Heart right ventricle (tissue), 16 donors: ENCODE measurements at regions not wholly inside any gene's neighbourhood (a gene's known extent, or its start where the extent isn't known, plus 50 kb on each side); places are given as distances from the start of the nearest gene placed in this dataset.

ENCODE experiments used
- ATAC-seq, 8 donors: fragments of 200-7000 bp; cut with Tn5 transposase; one replicate each; pipeline ENCODE4 v1.9.1; 2020; ENCODE audit warnings: mild to moderate bottlenecking in 8 of 8, moderate library complexity in 8 of 8, moderate number of reproducible peaks in 1 of 8
- DNase-seq, 2 donors: peaks; one replicate each; pipeline ENCODE4 v3.0.0-alpha.2; 2020
- H3K27ac ChIP-seq, 10 donors: fragments of 200-600 bp; sonication (generic) in 2 of 10; one replicate each; pipeline versions ENCODE4 v1.5.0 to v1.8.0; 2020 to 2022; ENCODE audit warnings: mild to moderate bottlenecking in 3 of 10
- H3K27me3 ChIP-seq, 7 donors: fragments of 200-600 bp; one replicate each; pipeline ENCODE4 v1.8.0; 2021 to 2022; ENCODE audit warnings: mild to moderate bottlenecking in 2 of 7
- H3K36me3 ChIP-seq, 9 donors: fragments of 200-600 bp; sonication (generic) in 1 of 9; one replicate each; pipeline versions ENCODE4 v1.5.0 to v1.8.0; 2020 to 2022; ENCODE audit warnings: mild to moderate bottlenecking in 2 of 9
- H3K4me1 ChIP-seq, 9 donors: fragments of 200-600 bp; sonication (generic) in 1 of 9; one replicate each; pipeline versions ENCODE4 v1.5.0 to v1.8.0; 2020 to 2022; ENCODE audit warnings: mild to moderate bottlenecking in 4 of 9
- H3K4me3 ChIP-seq, 10 donors: fragments of 200-600 bp; sonication (generic) in 2 of 10; one replicate each; pipeline versions ENCODE4 v1.5.0 to v1.8.0; 2020 to 2022; ENCODE audit warnings: mild to moderate bottlenecking in 7 of 10, moderate library complexity in 2 of 10
- H3K9me3 ChIP-seq, 11 donors: fragments of 200-600 bp in 10 of 11; sonication (generic) in 2 of 11; one replicate each; pipeline versions ENCODE4 v1.5.0 to v1.8.0; 2013 to 2022; ENCODE audit warnings: mild to moderate bottlenecking in 2 of 11, control low read depth in 1 of 11, moderate library complexity in 1 of 11
- WGBS, 2 donors: extraction: QIAGEN DNeasy Blood & Tissue Kit; methylation state at CpG; one replicate each; pipeline ENCODE4 v1.1.7; 2013; ENCODE audit warnings: inconsistent platforms in 1 of 2; 5-methylcytosine and 5-hydroxymethylcytosine counted together
- intact Hi-C, 10 donors: fragments of 100-400 bp; cut with DNase I; formaldehyde crosslinking; loops; one replicate each; pipeline versions ENCODE4 v1.11.1 to v1.14.2; 2022
- TF ChIP-seq, protein P1 (sequence below), 9 donors: fragments of 200-600 bp; sonication (generic) in 2 of 9; IDR thresholded peaks; one replicate each; pipeline versions ENCODE4 v1.5.0 to v1.8.0; 2021 to 2022; ENCODE audit warnings: antibody characterized with exemption in 9 of 9, mild to moderate bottlenecking in 5 of 9, moderate library complexity in 1 of 9
- donor health status: Arrhythmogenic right ventricular cardiomyopathy.
- donor health status: ischemic (EF 13 %, LVEDD 7.1; RV severe dilation, severe dysfunction).
- donor health status: healthy with polysubstance abuse.
- donor health status: DM: no; HTN: yes; CAD: no.
- donor health status: DM: no; HTN: no; CAD: no.
- donor health status: ischemic (EF 25% LVEDD 6.9; RV normal size, moderate dysfunction).
- donor health status: ischemic (EF 25% LVEDD 5.7; RV mildly dilated, moderate dysfunction).
- donor health status: healthy.
- donor health status: DM: yes; HTN: yes; CAD: no.
- donor health status: Ischemic cardiomyopathy.
- donor health status: ischemic (EF 35%, LVEDD 5.7; RV mildly dilated, moderate dysfunction).
- donor health status: nonischemic (EF 11% LVEDD 7.7; RV severe dilation, severe dysfunction).
- donor health status: DM: yes; HTN: yes; CAD: no.
- donor health status: PGD.
- donor health status: ischemic (EF 29% LVEDD 5.4; RV normal size, mild dysfunction).
- donor health status: nonischemic (EF 23%, LVEDD 6.1; RV moderate dilation, normal function).

DNA sequence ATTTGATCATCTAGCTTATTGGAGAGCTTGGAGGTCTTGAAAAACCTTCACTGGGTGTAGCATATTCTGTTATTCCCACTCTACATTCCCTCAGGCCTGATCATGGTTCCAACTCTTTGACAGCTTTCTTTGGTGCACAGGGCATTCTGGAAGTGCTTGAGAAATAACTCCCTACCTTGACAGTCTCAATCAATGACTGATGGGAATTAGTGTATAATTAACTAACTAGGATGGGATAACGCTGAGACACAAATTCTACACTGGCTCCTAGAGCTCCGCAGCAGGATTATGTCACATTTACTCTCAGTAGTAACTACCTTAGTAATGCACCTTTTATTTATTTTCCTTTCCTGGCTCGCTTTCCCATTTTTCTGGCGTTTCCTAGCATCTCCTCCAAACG is 236.4 kb downstream of the MAP2K6 start:
- Histone ChIP-seq H3K36me3 (no peaks in the 10 kb centered on the region), H3K4me3 (no peak overlapping the region), H3K27me3 (no peaks in the 10 kb centered on the region), H3K9me3 (no peaks in the 10 kb centered on the region), H3K4me1 (peaks cover 0 to 3% (median 0%) of the 10 kb centered on the region in 9 donors), H3K27ac (no peak overlapping the region)
- ATAC-seq (no peak), DNase-seq (no peak)
- TF ChIP-seq, protein P1, sequence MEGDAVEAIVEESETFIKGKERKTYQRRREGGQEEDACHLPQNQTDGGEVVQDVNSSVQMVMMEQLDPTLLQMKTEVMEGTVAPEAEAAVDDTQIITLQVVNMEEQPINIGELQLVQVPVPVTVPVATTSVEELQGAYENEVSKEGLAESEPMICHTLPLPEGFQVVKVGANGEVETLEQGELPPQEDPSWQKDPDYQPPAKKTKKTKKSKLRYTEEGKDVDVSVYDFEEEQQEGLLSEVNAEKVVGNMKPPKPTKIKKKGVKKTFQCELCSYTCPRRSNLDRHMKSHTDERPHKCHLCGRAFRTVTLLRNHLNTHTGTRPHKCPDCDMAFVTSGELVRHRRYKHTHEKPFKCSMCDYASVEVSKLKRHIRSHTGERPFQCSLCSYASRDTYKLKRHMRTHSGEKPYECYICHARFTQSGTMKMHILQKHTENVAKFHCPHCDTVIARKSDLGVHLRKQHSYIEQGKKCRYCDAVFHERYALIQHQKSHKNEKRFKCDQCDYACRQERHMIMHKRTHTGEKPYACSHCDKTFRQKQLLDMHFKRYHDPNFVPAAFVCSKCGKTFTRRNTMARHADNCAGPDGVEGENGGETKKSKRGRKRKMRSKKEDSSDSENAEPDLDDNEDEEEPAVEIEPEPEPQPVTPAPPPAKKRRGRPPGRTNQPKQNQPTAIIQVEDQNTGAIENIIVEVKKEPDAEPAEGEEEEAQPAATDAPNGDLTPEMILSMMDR (IDR thresholded peaks at IDR 0.05) = no peak
- WGBS, 2 donors = 93% methylated on average over 5 of the region's 5 CpGs
- intact Hi-C loops = no loop called here

DNA sequence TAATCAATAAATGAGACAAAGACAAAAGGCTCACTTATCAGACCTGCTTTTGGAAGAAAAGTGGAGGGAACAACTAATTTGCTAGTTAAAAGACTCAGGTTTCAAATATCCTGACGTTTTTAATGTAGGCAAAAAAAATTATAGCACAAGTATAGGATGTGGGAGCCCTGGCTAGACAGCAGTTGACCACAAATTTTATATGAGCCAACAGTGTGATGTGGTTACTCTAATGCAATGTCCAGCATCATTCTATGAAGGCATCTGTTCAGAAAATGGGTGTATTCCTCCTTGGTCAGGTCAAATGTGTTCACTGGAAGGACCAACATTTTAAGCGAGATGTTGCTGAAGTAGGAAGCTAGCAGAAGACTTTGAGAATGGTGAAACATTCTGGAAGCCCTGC is 237.4 kb downstream of the MAP2K6 start:
- TF ChIP-seq, protein P1 (IDR thresholded peaks at IDR 0.05) = no peak
- intact Hi-C loops = no loop called here
- H3K27me3 ChIP-seq = no peaks in the 10 kb centered on the region
- no peak for ATAC-seq
- H3K9me3 ChIP-seq = no peaks in the 10 kb centered on the region
- no peak overlapping the region for H3K27ac ChIP-seq
- 73 to 82% methylated on average over 2 of the region's 2 CpGs for WGBS, 2 donors
- no peak for DNase-seq
- no peak overlapping the region for H3K4me3 ChIP-seq
- peaks cover 0 to 3% (median 0%) of the 10 kb centered on the region in 9 donors for H3K4me1 ChIP-seq
- H3K36me3 ChIP-seq = no peaks in the 10 kb centered on the region

DNA sequence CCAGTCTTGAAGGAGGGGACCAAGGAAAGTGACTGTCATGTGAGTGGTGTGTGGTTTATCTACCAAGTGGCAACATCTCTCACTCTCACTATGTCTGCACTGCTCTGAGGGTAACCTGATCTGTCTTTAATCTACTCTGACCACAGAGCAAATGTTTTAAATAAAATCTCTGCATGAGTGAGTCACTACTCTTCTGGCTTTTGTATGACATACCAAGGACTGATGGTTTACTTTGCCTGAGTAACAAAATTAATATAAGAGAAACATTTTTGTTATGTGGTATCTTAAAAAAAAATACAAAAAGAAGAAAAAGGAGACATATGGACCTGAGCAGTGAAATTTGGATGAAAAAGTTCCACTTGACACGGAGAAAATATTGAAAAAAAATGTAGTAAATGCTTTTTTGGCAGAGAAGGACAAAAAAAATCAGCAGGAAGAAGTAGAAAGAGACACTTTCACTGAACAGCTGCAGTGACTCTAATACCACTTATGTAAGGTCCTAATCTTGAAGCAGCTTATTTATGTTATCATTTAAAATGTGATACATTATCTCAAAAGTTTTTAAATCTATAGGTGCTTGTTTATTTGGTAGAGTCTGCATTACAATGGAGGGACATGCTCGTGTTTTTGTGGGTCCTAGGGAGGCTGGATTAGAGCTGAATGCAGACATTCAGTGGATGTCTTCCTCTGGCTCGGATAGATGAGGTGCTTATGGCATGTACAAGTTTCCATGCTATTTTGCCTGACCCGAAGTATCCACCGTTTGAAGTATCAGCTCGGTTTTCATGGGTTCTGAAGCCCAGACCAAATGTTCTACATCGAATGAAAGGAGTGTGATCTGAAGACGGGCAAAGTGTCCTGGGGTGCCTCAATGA is 240.7 kb downstream of the MAP2K6 start:
- intact Hi-C loops = no loop called here
- DNase-seq (no peak), ATAC-seq (peak in 4 of 8 donors; percentile 23 to 71 (median 54))
- TF ChIP-seq, protein P1 (IDR thresholded peaks at IDR 0.05) = no peak
- Histone ChIP-seq H3K36me3 (no peaks in the 10 kb centered on the region), H3K4me1 (peaks cover 0 to 3% (median 0%) of the 10 kb centered on the region in 9 donors), H3K27ac (peak overlapping the region in 1 of 10 donors; percentile 45), H3K27me3 (no peaks in the 10 kb centered on the region), H3K4me3 (no peak overlapping the region), H3K9me3 (no peaks in the 10 kb centered on the region)
- 68 to 70% methylated on average over 8 of the region's 8 CpGs for WGBS, 2 donors

DNA sequence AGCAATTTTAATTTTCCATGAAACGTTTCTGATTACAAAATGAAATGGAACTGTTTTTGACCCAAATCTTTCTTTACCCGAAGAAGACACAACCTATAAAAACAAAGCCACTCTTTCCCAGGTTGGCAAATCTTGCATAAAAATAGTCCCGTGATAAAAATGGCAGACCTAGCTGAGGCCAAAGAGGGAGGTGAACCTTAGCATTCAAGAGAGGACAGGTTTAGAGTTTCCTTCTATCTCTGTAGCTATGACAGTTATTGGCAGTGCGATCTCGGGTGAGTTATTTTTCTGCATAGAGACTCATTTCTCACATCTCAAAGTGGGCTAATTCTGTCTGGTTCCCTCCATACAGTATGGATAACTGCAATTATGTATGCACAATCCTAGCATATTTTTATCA is 241.4 kb downstream of the MAP2K6 start:
- DNase-seq (no peak), ATAC-seq (no peak)
- H3K4me3 ChIP-seq = no peak overlapping the region
- TF ChIP-seq, protein P1 (IDR thresholded peaks at IDR 0.05) = no peak
- intact Hi-C loops = no loop called here
- H3K36me3 ChIP-seq = no peaks in the 10 kb centered on the region
- no peaks in the 10 kb centered on the region for H3K27me3 ChIP-seq
- WGBS, 2 donors = 81 to 83% methylated on average over 5 of the region's 5 CpGs
- H3K27ac ChIP-seq = no peak overlapping the region
- peaks cover 0 to 3% (median 0%) of the 10 kb centered on the region in 9 donors for H3K4me1 ChIP-seq
- no peaks in the 10 kb centered on the region for H3K9me3 ChIP-seq
